ENCODE measurements at regions not wholly inside any gene's neighbourhood (a gene's known extent, or its start where the extent isn't known, plus 50 kb on each side); places are given as distances from the start of the nearest gene placed in this dataset.
A peak's percentile ranks its signal among the peaks of the same experiment; 100 is the strongest.

- H3K27ac Mint-ChIP-seq (ENCODE audit: unreplicated experiment) = no peak overlapping the region
- no peak for TF ChIP-seq CTCF (IDR thresholded peaks at IDR 0.05; ENCODE audit: unreplicated experiment)
- H3K4me1 Mint-ChIP-seq (ENCODE audit: unreplicated experiment) = peaks cover 5% of the 10 kb centered on the region
These were observed 63.4 kb upstream of the ANKRD28 start for GRCh38 chr3:15861163-15861562.

GRCh38 chr3:15872807-15873206 lies 75.0 kb upstream of the ANKRD28 start:
- no peak overlapping the region for H3K4me3 Mint-ChIP-seq (ENCODE audit: unreplicated experiment)
- no peak for TF ChIP-seq CTCF (IDR thresholded peaks at IDR 0.05; ENCODE audit: unreplicated experiment)
- no peaks in the 10 kb centered on the region for H3K4me1 Mint-ChIP-seq (ENCODE audit: unreplicated experiment)
- no peaks in the 10 kb centered on the region for H3K36me3 Mint-ChIP-seq (ENCODE audit: low read depth, unreplicated experiment)
- H3K27me3 Mint-ChIP-seq (ENCODE audit: unreplicated experiment) = no peaks in the 10 kb centered on the region
- no peaks in the 10 kb centered on the region for H3K9me3 Mint-ChIP-seq (ENCODE audit: unreplicated experiment)
- no peak overlapping the region for H3K27ac Mint-ChIP-seq (ENCODE audit: unreplicated experiment)
- DNase-seq (ENCODE audit: low spot score) = no peak

More at GRCh38 chr3:15861163-15861562, 63.4 kb upstream of the ANKRD28 start:
- Mint-ChIP-seq H3K9me3 (ENCODE audit: unreplicated experiment) (no peaks in the 10 kb centered on the region), H3K27me3 (ENCODE audit: unreplicated experiment) (peaks cover 2% of the 10 kb centered on the region), H3K36me3 (ENCODE audit: low read depth, unreplicated experiment) (peaks cover 4% of the 10 kb centered on the region), H3K4me3 (ENCODE audit: unreplicated experiment) (peak overlapping the region; percentile 95)
- no peak for DNase-seq (ENCODE audit: low spot score)

GRCh38 chr3:15873415-15873814 lies 75.6 kb upstream of the ANKRD28 start:
- TF ChIP-seq CTCF (IDR thresholded peaks at IDR 0.05; ENCODE audit: unreplicated experiment) = no peak
- Mint-ChIP-seq H3K36me3 (ENCODE audit: low read depth, unreplicated experiment) (peaks cover 4% of the 10 kb centered on the region), H3K4me1 (ENCODE audit: unreplicated experiment) (no peaks in the 10 kb centered on the region), H3K4me3 (ENCODE audit: unreplicated experiment) (no peak overlapping the region), H3K9me3 (ENCODE audit: unreplicated experiment) (no peaks in the 10 kb centered on the region), H3K27ac (ENCODE audit: unreplicated experiment) (no peak overlapping the region), H3K27me3 (ENCODE audit: unreplicated experiment) (no peaks in the 10 kb centered on the region)
- no peak for DNase-seq (ENCODE audit: low spot score)

GRCh38 chr3:15875016-15875689 lies 77.4 kb upstream of the ANKRD28 start:
- H3K36me3 Mint-ChIP-seq (ENCODE audit: low read depth, unreplicated experiment) = peaks cover 6% of the 10 kb centered on the region
- no peak for TF ChIP-seq CTCF (IDR thresholded peaks at IDR 0.05; ENCODE audit: unreplicated experiment)
- H3K4me3 Mint-ChIP-seq (ENCODE audit: unreplicated experiment) = no peak overlapping the region
- H3K9me3 Mint-ChIP-seq (ENCODE audit: unreplicated experiment) = no peaks in the 10 kb centered on the region
- no peak for DNase-seq (ENCODE audit: low spot score)
- H3K4me1 Mint-ChIP-seq (ENCODE audit: unreplicated experiment) = no peaks in the 10 kb centered on the region
- no peaks in the 10 kb centered on the region for H3K27me3 Mint-ChIP-seq (ENCODE audit: unreplicated experiment)
- H3K27ac Mint-ChIP-seq (ENCODE audit: unreplicated experiment) = no peak overlapping the region

GRCh38 chr3:15876669-15877068 lies 78.9 kb upstream of the ANKRD28 start:
- Mint-ChIP-seq H3K27ac (ENCODE audit: unreplicated experiment) (no peak overlapping the region), H3K4me3 (ENCODE audit: unreplicated experiment) (no peak overlapping the region), H3K9me3 (ENCODE audit: unreplicated experiment) (no peaks in the 10 kb centered on the region), H3K36me3 (ENCODE audit: low read depth, unreplicated experiment) (peaks cover 6% of the 10 kb centered on the region), H3K27me3 (ENCODE audit: unreplicated experiment) (no peaks in the 10 kb centered on the region), H3K4me1 (ENCODE audit: unreplicated experiment) (no peaks in the 10 kb centered on the region)
- no peak for TF ChIP-seq CTCF (IDR thresholded peaks at IDR 0.05; ENCODE audit: unreplicated experiment)
- DNase-seq (ENCODE audit: low spot score) = no peak

All from endothelial cell (in vitro differentiated cells).